Right lobe of liver (tissue), 6 donors: ENCODE measurements at regions not wholly inside any gene's neighbourhood (a gene's known extent, or its start where the extent isn't known, plus 50 kb on each side); places are given as distances from the start of the nearest gene placed in this dataset.

Experiments
- ATAC-seq, 4 donors: fragments of 200-7000 bp; cut with Tn5 transposase; one replicate each; pipeline ENCODE4 v1.9.1; 2020; ENCODE audit warnings: mild to moderate bottlenecking in 4 of 4, moderate library complexity in 4 of 4
- DNase-seq, 3 donors: peaks; one replicate each; pipeline ENCODE4 v3.0.0-alpha.2; 2020
- H3K27ac ChIP-seq, 3 donors: fragments of 200-600 bp; one replicate each; pipeline ENCODE4 v1.8.0; 2022
- H3K27me3 ChIP-seq, 2 donors: fragments of 200-600 bp; one replicate each; pipeline ENCODE4 v1.8.0; 2022
- H3K36me3 ChIP-seq, 4 donors: fragments of 200-600 bp; sonication (generic) in 1 of 4; one replicate each; pipeline versions ENCODE4 v1.5.1 to v1.8.0; 2017 to 2022; ENCODE audit warnings: control low read depth in 1 of 4
- H3K4me1 ChIP-seq, 4 donors: fragments of 200-600 bp; sonication (generic) in 1 of 4; one replicate each; pipeline versions ENCODE4 v1.5.1 to v1.8.0; 2017 to 2022; ENCODE audit warnings: control low read depth in 1 of 4
- H3K4me3 ChIP-seq, 3 donors: fragments of 200-600 bp; one replicate each; pipeline ENCODE4 v1.8.0; 2022
- H3K9me3 ChIP-seq, 4 donors: fragments of 200-600 bp; sonication (generic) in 1 of 4; one replicate each; pipeline versions ENCODE4 v1.5.1 to v1.8.0; 2017 to 2022; ENCODE audit warnings: control low read depth in 1 of 4
- CTCF ChIP-seq, 4 donors: fragments of 200-600 bp in 3 of 4; fragments of 450-650 bp in 1 of 4; IDR thresholded peaks; one replicate each; pipeline versions ENCODE4 v1.5.1 to v1.8.0; 2016 to 2022; ENCODE audit warnings: antibody characterized with exemption in 4 of 4, mild to moderate bottlenecking in 2 of 4
- POLR2A ChIP-seq: fragments of 450-650 bp; IDR thresholded peaks from one replicate; pipeline ENCODE4 v1.6.1; 2017; ENCODE audit warnings: antibody characterized with exemption, mild to moderate bottlenecking
- WGBS: methylation state at CpG from one replicate; pipeline ENCODE4 v1.1.6; 2018; ENCODE audit warnings: low coverage, low lambda C conversion rate; ENCODE audit not compliant: insufficient coverage; ENCODE audit errors: missing lambda C conversion rate; 5-methylcytosine and 5-hydroxymethylcytosine counted together
- intact Hi-C, 2 donors: fragments of 100-400 bp; cut with DNase I; formaldehyde crosslinking; loops; one replicate each; pipeline versions ENCODE4 v1.11.2 to v1.14.1; 2022
- donor health status: DM: no; HTN: yes; CAD: no.
- donor health status: DM: no; HTN: no; CAD: no.
- donor health status: DM: no; HTN: no; CAD: no.
- donor health status: DM: no; HTN: yes; CAD: no.
- donor health status: DM: no; HTN: yes; CAD: no.

- Histone ChIP-seq H3K9me3 (peaks cover 0 to 11% (median 0%) of the 10 kb centered on the region in 4 donors), H3K27me3 (no peaks in the 10 kb centered on the region), H3K4me3 (no peak overlapping the region), H3K36me3 (no peaks in the 10 kb centered on the region), H3K27ac (no peak overlapping the region), H3K4me1 (no peaks in the 10 kb centered on the region)
- intact Hi-C loops = no loop called here
- no peak for ATAC-seq
- no peak for TF ChIP-seq POLR2A
- no peak for TF ChIP-seq CTCF (IDR thresholded peaks at IDR 0.05)
- DNase-seq = no peak
- 93% methylated on average over 7 of the region's 21 CpGs for WGBS
Measured at GRCh38 chr10:43727935-43728334, 79.3 kb upstream of the ZNF32 start.

- Histone ChIP-seq H3K27me3 (no peaks in the 10 kb centered on the region), H3K4me3 (no peak overlapping the region), H3K9me3 (no peaks in the 10 kb centered on the region), H3K36me3 (no peaks in the 10 kb centered on the region), H3K4me1 (no peaks in the 10 kb centered on the region), H3K27ac (no peak overlapping the region)
- intact Hi-C loops = no loop called here
- ATAC-seq = no peak
- no CpG with 5 or more reads among the region's 3 CpGs for WGBS
- no peak for TF ChIP-seq POLR2A
- TF ChIP-seq CTCF (IDR thresholded peaks at IDR 0.05) = no peak
- no peak for DNase-seq
Measured at GRCh38 chr10:43715334-43715733, 66.7 kb upstream of the ZNF32 start.

GRCh38 chr10:43712821-43713584, 64.3 kb upstream of the ZNF32 start:
- intact Hi-C loops = no loop called here
- H3K4me3 ChIP-seq = no peak overlapping the region
- no peaks in the 10 kb centered on the region for H3K27me3 ChIP-seq
- no peak for ATAC-seq
- DNase-seq = no peak
- TF ChIP-seq POLR2A (no peak), CTCF (IDR thresholded peaks at IDR 0.05) (no peak)
- no peaks in the 10 kb centered on the region for H3K4me1 ChIP-seq
- WGBS = 69% methylated on average over 10 of the region's 10 CpGs
- H3K9me3 ChIP-seq = no peaks in the 10 kb centered on the region
- H3K27ac ChIP-seq = no peak overlapping the region
- H3K36me3 ChIP-seq = no peaks in the 10 kb centered on the region

GRCh38 chr10:43710772-43711471, 62.2 kb upstream of the ZNF32 start:
- no peaks in the 10 kb centered on the region for H3K27me3 ChIP-seq
- no peaks in the 10 kb centered on the region for H3K36me3 ChIP-seq
- intact Hi-C loops = no loop called here
- H3K9me3 ChIP-seq = no peaks in the 10 kb centered on the region
- TF ChIP-seq CTCF (IDR thresholded peaks at IDR 0.05) (no peak), POLR2A (no peak)
- ATAC-seq = no peak
- no peaks in the 10 kb centered on the region for H3K4me1 ChIP-seq
- no peak overlapping the region for H3K27ac ChIP-seq
- no peak for DNase-seq
- no peak overlapping the region for H3K4me3 ChIP-seq
- 66% methylated on average over 5 of the region's 7 CpGs for WGBS
